GM19397 (cell line): ENCODE measurements at regions not wholly inside any gene's neighbourhood (a gene's known extent, or its start where the extent isn't known, plus 50 kb on each side); places are given as distances from the start of the nearest gene placed in this dataset.

Experiments used
- ATAC-seq: cut with Tn5 transposase; IDR thresholded peaks from one replicate; pipeline ENCODE4 v1.9.1; 2021; ENCODE audit warnings: mild to moderate bottlenecking, moderate library complexity; ENCODE audit not compliant: unreplicated experiment

GRCh38 chrX:98516120-98516519, 1632.4 kb downstream of the RPA4 start:
- ATAC-seq, result no peak

GRCh38 chrX:98523026-98523425, 1639.3 kb downstream of the RPA4 start:
- no peak for ATAC-seq

- ATAC-seq, result no peak
These were observed 1639.8 kb downstream of the RPA4 start for GRCh38 chrX:98523521-98523920.

- no peak for ATAC-seq
These were observed 1664.8 kb downstream of the RPA4 start for GRCh38 chrX:98548519-98548918.

- no peak for ATAC-seq
These were observed 1685.1 kb downstream of the RPA4 start for GRCh38 chrX:98568795-98569194.

GRCh38 chrX:98605941-98606340, 1722.2 kb downstream of the RPA4 start:
- ATAC-seq, result no peak

- no peak for ATAC-seq
These were observed 1724.0 kb downstream of the RPA4 start for GRCh38 chrX:98607739-98608138.

- no peak for ATAC-seq
These were observed 1743.9 kb downstream of the RPA4 start for GRCh38 chrX:98627645-98628044.

- no peak for ATAC-seq
These were observed 1753.7 kb downstream of the RPA4 start for GRCh38 chrX:98637451-98637850.

- no peak for ATAC-seq
These were observed 1762.6 kb downstream of the RPA4 start for GRCh38 chrX:98646351-98646750.

- ATAC-seq, result no peak
These were observed 1755.5 kb downstream of the PCDH19 start for GRCh38 chrX:98654565-98654964.
